WERI-Rb-1 (cell line): ENCODE measurements at regions not wholly inside any gene's neighbourhood (a gene's known extent, or its start where the extent isn't known, plus 50 kb on each side); places are given as distances from the start of the nearest gene placed in this dataset.

Experiments
- DNase-seq: peaks from one replicate; pipeline ENCODE4 v3.0.0-alpha.2; 2020
- H3K27ac ChIP-seq: fragments of 250-450 bp; sonication (Bioruptor Pico); 2 replicates; pipeline ENCODE4 v1.5.1; 2020; ENCODE audit warnings: mild to moderate bottlenecking, moderate library complexity
- H3K27me3 ChIP-seq: fragments of 250-450 bp; sonication (Bioruptor Pico); 2 replicates; pipeline ENCODE4 v1.5.1; 2021; ENCODE audit warnings: mild to moderate bottlenecking, low read depth, moderate library complexity; ENCODE audit not compliant: insufficient read depth, severe bottlenecking
- H3K36me3 ChIP-seq: fragments of 250-450 bp; sonication (Bioruptor Pico); 2 replicates; pipeline ENCODE4 v1.5.1; 2020; ENCODE audit warnings: mild to moderate bottlenecking, moderate library complexity
- H3K4me3 ChIP-seq: 2 replicates; pipeline ENCODE4 v1.5.1; 2011; ENCODE audit warnings: low read depth, mild to moderate bottlenecking, control low read depth, low read length
- H3K9me3 ChIP-seq: fragments of 250-450 bp; sonication (Bioruptor Pico); 2 replicates; pipeline ENCODE4 v1.5.1; 2021; ENCODE audit warnings: mild to moderate bottlenecking, moderate library complexity; ENCODE audit not compliant: severe bottlenecking
- CTCF ChIP-seq: IDR thresholded peaks from 2 replicates; pipeline ENCODE4 v1.5.1; 2011; ENCODE audit warnings: low read depth, mild to moderate bottlenecking, control low read depth, inconsistent platforms, low read length

GRCh38 chr2:221228214-221228769, 343.8 kb downstream of the EPHA4 start:
- Histone ChIP-seq H3K9me3 (no peaks in the 10 kb centered on the region), H3K4me3 (no peak overlapping the region), H3K36me3 (no peaks in the 10 kb centered on the region), H3K27ac (no peak overlapping the region), H3K27me3 (no peaks in the 10 kb centered on the region)
- no peak for TF ChIP-seq CTCF
- no peak for DNase-seq

GRCh38 chr2:221229099-221229498, 343.0 kb downstream of the EPHA4 start:
- DNase-seq, result no peak
- Histone ChIP-seq H3K36me3 (no peaks in the 10 kb centered on the region), H3K27me3 (no peaks in the 10 kb centered on the region), H3K27ac (no peak overlapping the region), H3K9me3 (no peaks in the 10 kb centered on the region), H3K4me3 (no peak overlapping the region)
- no peak for TF ChIP-seq CTCF

- DNase-seq, result no peak
- Histone ChIP-seq H3K36me3 (no peaks in the 10 kb centered on the region), H3K9me3 (no peaks in the 10 kb centered on the region), H3K27ac (no peak overlapping the region), H3K4me3 (no peak overlapping the region), H3K27me3 (no peaks in the 10 kb centered on the region)
- TF ChIP-seq CTCF, result no peak
Observed at GRCh38 chr2:221231511-221231910, 340.6 kb downstream of the EPHA4 start.

- H3K36me3 ChIP-seq, result no peaks in the 10 kb centered on the region
- no peak for TF ChIP-seq CTCF
- H3K27me3 ChIP-seq, result no peaks in the 10 kb centered on the region
Observed at GRCh38 chr2:221235941-221236340, 336.2 kb downstream of the EPHA4 start.

GRCh38 chr2:221241072-221241471, 331.0 kb downstream of the EPHA4 start:
- Histone ChIP-seq H3K4me3 (no peak overlapping the region), H3K27me3 (no peaks in the 10 kb centered on the region), H3K27ac (no peak overlapping the region), H3K36me3 (no peaks in the 10 kb centered on the region), H3K9me3 (no peaks in the 10 kb centered on the region)
- no peak for DNase-seq
- no peak for TF ChIP-seq CTCF

More at GRCh38 chr2:221235941-221236340, 336.2 kb downstream of the EPHA4 start:
- H3K27ac ChIP-seq, result no peak overlapping the region
- no peak overlapping the region for H3K4me3 ChIP-seq
- no peaks in the 10 kb centered on the region for H3K9me3 ChIP-seq
- DNase-seq, result no peak

GRCh38 chr2:221243771-221244170, 328.3 kb downstream of the EPHA4 start:
- Histone ChIP-seq H3K27me3 (no peaks in the 10 kb centered on the region), H3K9me3 (no peaks in the 10 kb centered on the region), H3K4me3 (no peak overlapping the region), H3K27ac (no peak overlapping the region), H3K36me3 (no peaks in the 10 kb centered on the region)
- DNase-seq, result no peak
- no peak for TF ChIP-seq CTCF
